ENCODE measurements at regions not wholly inside any gene's neighbourhood (a gene's known extent, or its start where the extent isn't known, plus 50 kb on each side); places are given as distances from the start of the nearest gene placed in this dataset.

DNA sequence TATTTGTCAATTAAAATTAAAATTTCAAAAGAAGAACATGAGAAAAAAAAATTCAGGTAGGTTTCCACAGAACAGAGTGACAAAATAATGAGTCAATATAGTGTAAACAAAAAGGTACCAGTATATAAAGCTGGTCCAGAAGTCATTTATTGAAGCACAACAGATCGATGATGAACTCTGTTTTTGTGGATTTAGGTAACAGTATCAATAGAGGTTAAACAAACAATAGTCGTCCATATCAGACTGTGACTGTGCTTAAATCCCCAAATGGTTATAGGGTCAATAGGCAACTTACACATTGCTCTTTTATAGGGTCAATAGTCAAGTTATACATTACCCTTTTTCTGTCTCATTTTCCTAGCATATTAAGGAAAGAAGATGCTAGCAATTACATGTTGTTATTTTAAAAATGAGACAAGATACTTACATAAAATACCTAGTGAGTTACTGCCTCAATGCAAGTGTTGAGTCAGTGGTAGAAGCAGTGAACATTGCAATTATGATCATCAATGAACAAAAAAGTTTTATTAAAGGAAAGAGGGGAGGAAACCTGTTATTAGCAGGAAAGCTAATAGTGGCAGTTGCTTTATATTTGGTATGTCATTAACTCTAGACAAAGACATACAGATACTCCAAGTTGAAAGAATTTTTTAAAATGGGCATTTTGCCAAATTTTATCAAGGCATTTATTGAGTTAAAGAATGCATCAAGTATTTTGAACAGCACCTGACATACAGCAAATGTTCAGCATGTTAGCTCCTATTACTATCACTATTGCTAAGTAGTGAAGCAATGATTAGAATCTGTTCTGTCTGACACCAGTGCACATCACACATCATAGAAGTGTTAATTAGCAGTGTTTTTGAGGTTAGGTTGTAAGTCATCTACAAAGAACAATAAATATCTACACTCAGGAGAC is 102.9 kb downstream of the CCER1 start:
- H3K9me3 Mint-ChIP-seq: no peaks in the 10 kb centered on the region
- H3K27ac Mint-ChIP-seq: no peak overlapping the region
- no peak for DNase-seq
- no peak overlapping the region for H3K4me3 Mint-ChIP-seq
- H3K36me3 Mint-ChIP-seq (ENCODE audit: insufficient read depth): peaks cover 2% of the 10 kb centered on the region
- H3K27me3 Mint-ChIP-seq: peaks cover 0 to 9% of the 10 kb centered on the region in 2 donors
- ATAC-seq (replicated peaks): no peak
- H3K4me1 Mint-ChIP-seq (ENCODE audit: low read depth in 2 of 2): no peaks in the 10 kb centered on the region

GRCh38 chr12:90842477-90842876 is 112.5 kb downstream of the CCER1 start:
- no peaks in the 10 kb centered on the region for H3K9me3 Mint-ChIP-seq
- no peaks in the 10 kb centered on the region for H3K36me3 Mint-ChIP-seq (ENCODE audit: insufficient read depth)
- no peak overlapping the region for H3K4me3 Mint-ChIP-seq
- peaks cover 0 to 4% of the 10 kb centered on the region in 2 donors for H3K27me3 Mint-ChIP-seq
- no peaks in the 10 kb centered on the region for H3K4me1 Mint-ChIP-seq (ENCODE audit: low read depth in 2 of 2)
- no peak overlapping the region for H3K27ac Mint-ChIP-seq
- no peak for ATAC-seq (replicated peaks)
- no peak for DNase-seq

GRCh38 chr12:90841336-90841735 is 113.6 kb downstream of the CCER1 start:
- DNase-seq (no peak), ATAC-seq (replicated peaks) (no peak)
- Mint-ChIP-seq H3K4me3 (no peak overlapping the region), H3K36me3 (ENCODE audit: insufficient read depth) (no peaks in the 10 kb centered on the region), H3K9me3 (no peaks in the 10 kb centered on the region), H3K4me1 (ENCODE audit: low read depth in 2 of 2) (no peaks in the 10 kb centered on the region), H3K27ac (no peak overlapping the region), H3K27me3 (no peaks in the 10 kb centered on the region)

DNA sequence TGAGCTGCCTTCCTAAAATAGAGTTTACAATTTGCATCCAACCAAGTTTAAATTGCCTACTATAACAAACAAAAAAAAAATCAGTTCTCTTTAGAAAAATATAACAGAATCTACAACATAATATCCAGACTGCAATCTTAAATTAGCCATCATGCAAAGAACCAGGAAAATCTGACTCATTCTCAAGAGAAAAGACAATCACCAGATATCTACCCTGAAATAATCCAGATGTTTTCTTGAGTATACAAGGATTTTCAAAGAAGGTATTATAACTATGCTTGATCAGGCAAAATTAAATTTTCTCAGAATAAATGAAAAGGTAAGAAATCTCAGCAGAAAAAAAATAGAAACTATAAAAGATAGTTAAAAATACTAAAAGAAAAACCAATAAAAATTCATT is 115.6 kb downstream of the CCER1 start:
- no peaks in the 10 kb centered on the region for H3K27me3 Mint-ChIP-seq
- H3K36me3 Mint-ChIP-seq (ENCODE audit: insufficient read depth): no peaks in the 10 kb centered on the region
- H3K4me1 Mint-ChIP-seq (ENCODE audit: low read depth in 2 of 2): no peaks in the 10 kb centered on the region
- H3K9me3 Mint-ChIP-seq: no peaks in the 10 kb centered on the region
- no peak overlapping the region for H3K4me3 Mint-ChIP-seq
- no peak for ATAC-seq (replicated peaks)
- H3K27ac Mint-ChIP-seq: no peak overlapping the region
- no peak for DNase-seq

- H3K27me3 Mint-ChIP-seq: no peaks in the 10 kb centered on the region
- no peak overlapping the region for H3K4me3 Mint-ChIP-seq
- H3K4me1 Mint-ChIP-seq (ENCODE audit: low read depth in 2 of 2): no peaks in the 10 kb centered on the region
- ATAC-seq (replicated peaks) (no peak), DNase-seq (no peak)
- H3K36me3 Mint-ChIP-seq (ENCODE audit: insufficient read depth): no peaks in the 10 kb centered on the region
- H3K27ac Mint-ChIP-seq: no peak overlapping the region
- H3K9me3 Mint-ChIP-seq: no peaks in the 10 kb centered on the region
These were observed 118.3 kb downstream of the CCER1 start for GRCh38 chr12:90836689-90837088.

- H3K36me3 Mint-ChIP-seq (ENCODE audit: insufficient read depth): no peaks in the 10 kb centered on the region
- ATAC-seq (replicated peaks) (no peak), DNase-seq (no peak)
- no peaks in the 10 kb centered on the region for H3K9me3 Mint-ChIP-seq
- no peak overlapping the region for H3K27ac Mint-ChIP-seq
- H3K4me3 Mint-ChIP-seq: no peak overlapping the region
- no peaks in the 10 kb centered on the region for H3K27me3 Mint-ChIP-seq
- H3K4me1 Mint-ChIP-seq (ENCODE audit: low read depth in 2 of 2): no peaks in the 10 kb centered on the region
These were observed 121.7 kb downstream of the CCER1 start for GRCh38 chr12:90833228-90833627.

GRCh38 chr12:90832427-90832826 is 122.5 kb downstream of the CCER1 start:
- H3K4me3 Mint-ChIP-seq: no peak overlapping the region
- no peaks in the 10 kb centered on the region for H3K4me1 Mint-ChIP-seq (ENCODE audit: low read depth in 2 of 2)
- no peaks in the 10 kb centered on the region for H3K9me3 Mint-ChIP-seq
- no peaks in the 10 kb centered on the region for H3K36me3 Mint-ChIP-seq (ENCODE audit: insufficient read depth)
- H3K27me3 Mint-ChIP-seq: no peaks in the 10 kb centered on the region
- H3K27ac Mint-ChIP-seq: no peak overlapping the region
- DNase-seq (no peak), ATAC-seq (replicated peaks) (no peak)

GRCh38 chr12:90831712-90832111 is 123.3 kb downstream of the CCER1 start:
- no peaks in the 10 kb centered on the region for H3K36me3 Mint-ChIP-seq (ENCODE audit: insufficient read depth)
- no peak for DNase-seq
- no peak overlapping the region for H3K4me3 Mint-ChIP-seq
- no peaks in the 10 kb centered on the region for H3K9me3 Mint-ChIP-seq
- no peaks in the 10 kb centered on the region for H3K27me3 Mint-ChIP-seq
- H3K27ac Mint-ChIP-seq: no peak overlapping the region
- ATAC-seq (replicated peaks): no peak
- H3K4me1 Mint-ChIP-seq (ENCODE audit: low read depth in 2 of 2): no peaks in the 10 kb centered on the region

DNA sequence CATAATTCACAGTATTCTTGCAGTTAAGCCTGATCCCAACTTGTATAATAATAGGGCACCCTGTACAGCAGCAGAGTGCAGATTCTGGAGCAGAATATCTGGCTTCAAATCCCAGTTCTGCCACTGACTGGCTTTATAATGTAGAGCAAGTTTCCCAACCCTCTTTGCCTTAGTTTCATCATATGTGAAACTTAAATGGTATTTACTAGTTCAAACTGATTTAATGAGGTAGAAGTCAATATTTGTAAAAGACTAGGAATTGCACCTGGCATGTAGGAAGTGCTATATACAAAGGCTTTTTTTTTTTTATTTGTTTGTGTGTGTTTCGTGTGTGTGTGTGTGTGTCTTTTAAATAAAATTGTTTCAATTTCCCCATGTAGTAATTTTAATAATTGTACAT is 125.9 kb downstream of the CCER1 start:
- Mint-ChIP-seq H3K4me1 (ENCODE audit: low read depth in 2 of 2) (no peaks in the 10 kb centered on the region), H3K4me3 (no peak overlapping the region), H3K36me3 (ENCODE audit: insufficient read depth) (no peaks in the 10 kb centered on the region), H3K27me3 (no peaks in the 10 kb centered on the region), H3K9me3 (no peaks in the 10 kb centered on the region), H3K27ac (no peak overlapping the region)
- DNase-seq: no peak
- no peak for ATAC-seq (replicated peaks)

DNA sequence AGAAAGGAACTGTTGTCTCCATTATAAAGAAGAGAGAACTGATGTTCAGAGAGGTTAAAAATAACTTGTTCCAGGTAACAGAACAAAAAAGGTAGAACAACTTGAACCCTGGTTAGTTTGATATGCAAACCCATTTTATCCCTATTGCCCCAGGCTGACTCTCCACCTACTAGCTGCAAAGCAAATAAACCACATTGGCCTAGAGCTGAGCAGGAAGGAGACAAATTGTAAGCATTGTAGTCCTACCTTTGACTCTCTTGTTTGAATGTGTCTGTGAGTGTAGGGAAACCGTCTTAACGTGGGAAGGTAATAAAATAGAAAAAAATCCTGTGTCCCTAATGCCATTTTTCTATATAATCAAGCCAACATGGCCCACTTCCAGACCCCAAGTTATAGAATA is 126.4 kb downstream of the CCER1 start:
- DNase-seq (no peak), ATAC-seq (replicated peaks) (no peak)
- no peak overlapping the region for H3K4me3 Mint-ChIP-seq
- H3K9me3 Mint-ChIP-seq: no peaks in the 10 kb centered on the region
- H3K36me3 Mint-ChIP-seq (ENCODE audit: insufficient read depth): no peaks in the 10 kb centered on the region
- no peaks in the 10 kb centered on the region for H3K27me3 Mint-ChIP-seq
- H3K4me1 Mint-ChIP-seq (ENCODE audit: low read depth in 2 of 2): no peaks in the 10 kb centered on the region
- H3K27ac Mint-ChIP-seq: no peak overlapping the region

DNA sequence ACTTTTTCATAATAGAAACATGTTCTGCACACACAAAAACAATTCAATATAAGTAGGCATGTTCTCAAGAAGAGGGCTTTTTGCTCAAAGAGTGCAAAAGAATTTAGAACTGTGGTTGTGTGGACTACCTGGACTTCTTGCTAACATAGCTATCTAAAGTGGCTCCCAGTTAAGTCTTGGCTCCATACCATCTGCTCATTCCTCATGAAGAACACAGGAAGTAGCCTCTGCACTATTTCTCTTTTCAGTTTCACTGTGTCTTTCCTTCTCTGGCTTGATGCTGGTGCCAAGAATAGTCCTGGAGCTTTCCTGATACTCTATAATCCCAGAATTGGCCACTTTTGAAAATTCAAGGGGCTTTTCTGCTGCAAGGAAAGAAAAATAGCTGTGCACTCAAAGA is 127.4 kb downstream of the CCER1 start:
- no peaks in the 10 kb centered on the region for H3K27me3 Mint-ChIP-seq
- H3K36me3 Mint-ChIP-seq (ENCODE audit: insufficient read depth): no peaks in the 10 kb centered on the region
- no peak for DNase-seq
- H3K4me3 Mint-ChIP-seq: no peak overlapping the region
- no peaks in the 10 kb centered on the region for H3K4me1 Mint-ChIP-seq (ENCODE audit: low read depth in 2 of 2)
- H3K27ac Mint-ChIP-seq: no peak overlapping the region
- no peak for ATAC-seq (replicated peaks)
- no peaks in the 10 kb centered on the region for H3K9me3 Mint-ChIP-seq

- no peak for ATAC-seq (replicated peaks)
- no peak for DNase-seq
- Mint-ChIP-seq H3K9me3 (no peaks in the 10 kb centered on the region), H3K27me3 (no peaks in the 10 kb centered on the region), H3K4me1 (ENCODE audit: low read depth in 2 of 2) (no peaks in the 10 kb centered on the region), H3K4me3 (no peak overlapping the region), H3K27ac (no peak overlapping the region), H3K36me3 (ENCODE audit: insufficient read depth) (no peaks in the 10 kb centered on the region)
These were observed 128.9 kb downstream of the CCER1 start for GRCh38 chr12:90826036-90826435.

GRCh38 chr12:90823859-90824258 is 131.1 kb downstream of the CCER1 start:
- Mint-ChIP-seq H3K4me3 (no peak overlapping the region), H3K27ac (no peak overlapping the region), H3K27me3 (no peaks in the 10 kb centered on the region), H3K4me1 (ENCODE audit: low read depth in 2 of 2) (no peaks in the 10 kb centered on the region), H3K9me3 (no peaks in the 10 kb centered on the region), H3K36me3 (ENCODE audit: insufficient read depth) (no peaks in the 10 kb centered on the region)
- no peak for DNase-seq
- ATAC-seq (replicated peaks): no peak

- Mint-ChIP-seq H3K4me1 (ENCODE audit: low read depth in 2 of 2) (no peaks in the 10 kb centered on the region), H3K27me3 (no peaks in the 10 kb centered on the region), H3K4me3 (no peak overlapping the region), H3K27ac (no peak overlapping the region), H3K36me3 (ENCODE audit: insufficient read depth) (no peaks in the 10 kb centered on the region), H3K9me3 (no peaks in the 10 kb centered on the region)
- no peak for ATAC-seq (replicated peaks)
- DNase-seq: no peak
These were observed 135.3 kb downstream of the CCER1 start for GRCh38 chr12:90819709-90820108.
